ENCODE measurements at regions not wholly inside any gene's neighbourhood (a gene's known extent, or its start where the extent isn't known, plus 50 kb on each side); places are given as distances from the start of the nearest gene placed in this dataset.

- DNase-seq: no peak
Measured at GRCh38 chr12:107325075-107325608, 231.8 kb upstream of the CRY1 start.

DNA sequence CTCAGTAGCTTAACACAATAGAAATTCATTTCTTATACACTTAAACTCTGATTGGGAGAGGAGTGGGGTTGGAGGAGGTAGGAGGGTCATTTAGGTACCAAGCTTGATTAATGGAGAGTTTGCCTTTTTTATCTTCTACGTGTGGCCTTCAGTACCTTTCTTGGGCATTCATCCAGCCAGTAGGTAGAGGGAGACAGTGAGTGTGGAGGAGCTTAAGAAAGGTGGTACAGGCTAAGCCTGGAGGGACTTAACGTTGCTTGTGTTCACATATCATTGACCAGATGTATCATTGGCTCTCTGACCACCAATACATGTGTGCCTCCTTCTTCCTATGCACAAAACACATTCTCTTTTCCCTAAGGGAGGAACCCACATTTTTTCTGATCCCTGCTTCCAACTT, 232.9 kb upstream of the CRY1 start:
- DNase-seq: no peak

- DNase-seq: no peak
Measured at GRCh38 chr12:107327651-107328182, 234.4 kb upstream of the CRY1 start.

DNA sequence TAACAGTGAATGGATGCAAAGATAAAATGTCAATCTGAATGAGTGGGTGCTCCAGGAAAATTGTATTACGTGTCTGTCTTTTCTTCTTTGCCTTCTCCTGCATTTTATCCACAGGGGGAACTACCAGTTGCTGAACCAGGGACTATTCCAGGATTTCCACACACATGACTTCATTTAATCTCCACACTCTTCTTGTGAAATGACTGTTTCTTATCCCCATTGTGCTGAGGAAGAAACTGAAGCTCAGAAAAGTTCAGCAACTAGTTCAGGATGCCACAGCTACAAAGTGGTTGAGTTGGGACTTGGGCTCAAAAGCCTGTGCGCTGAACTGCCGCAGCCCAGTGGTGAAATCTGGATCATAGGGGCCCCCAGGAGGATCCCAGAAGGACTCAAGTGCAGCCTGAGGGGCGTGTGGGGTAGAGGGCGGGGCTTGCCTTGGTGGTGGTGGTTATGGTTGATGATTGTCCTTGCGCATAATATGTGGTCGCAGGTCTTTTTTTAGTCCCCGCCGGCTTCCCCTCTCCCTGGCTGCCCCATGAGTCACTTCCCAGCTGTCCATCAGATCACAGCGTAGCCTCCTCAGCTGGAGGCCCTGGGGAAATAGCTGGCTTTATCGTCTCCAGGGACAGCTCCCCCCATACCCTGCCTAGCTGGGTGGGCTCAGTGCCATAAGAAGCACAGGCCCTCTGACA, 235.2 kb upstream of the CRY1 start:
- DNase-seq: peak; percentile 16

DNA sequence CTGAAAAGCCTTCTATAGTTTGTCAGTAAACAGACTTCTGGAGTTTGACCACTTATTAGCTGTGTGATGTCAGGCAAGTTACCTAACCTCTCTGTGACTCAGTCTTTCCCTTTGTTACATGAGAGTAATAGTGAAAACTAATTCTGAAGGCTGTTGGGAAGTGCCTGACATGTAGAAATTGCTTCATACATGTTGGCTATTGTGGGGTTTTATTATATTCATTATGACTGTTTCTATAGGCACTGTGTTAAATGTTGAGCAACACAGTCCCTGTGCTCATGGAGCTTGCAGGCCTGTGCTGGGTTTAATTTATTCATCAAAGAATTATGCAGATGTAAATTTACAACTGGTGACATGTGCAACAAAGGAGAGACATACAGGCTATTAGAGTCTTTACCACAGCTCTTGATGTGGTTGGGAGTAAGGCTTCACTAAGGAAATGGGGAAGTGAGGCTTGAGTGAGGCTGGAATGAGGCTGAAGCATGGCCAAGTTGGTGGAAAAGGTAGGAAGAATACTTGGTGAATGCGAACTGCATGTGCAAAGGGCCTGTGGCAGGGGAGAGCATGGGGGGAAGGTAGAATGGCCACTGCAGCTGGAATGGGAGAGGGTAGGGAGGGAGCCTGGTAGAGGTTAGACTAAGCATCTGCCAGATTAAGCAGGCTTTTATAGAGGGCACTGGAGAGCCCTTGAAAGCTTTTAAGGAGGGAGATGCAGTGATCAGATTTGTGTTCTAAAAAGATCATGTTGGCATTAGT, 236.4 kb upstream of the CRY1 start:
- no peak for DNase-seq

- no peak for DNase-seq
Measured at GRCh38 chr12:107330831-107331431, 237.6 kb upstream of the CRY1 start.

GRCh38 chr12:107331471-107331870, 238.1 kb upstream of the CRY1 start:
- DNase-seq: no peak

DNA sequence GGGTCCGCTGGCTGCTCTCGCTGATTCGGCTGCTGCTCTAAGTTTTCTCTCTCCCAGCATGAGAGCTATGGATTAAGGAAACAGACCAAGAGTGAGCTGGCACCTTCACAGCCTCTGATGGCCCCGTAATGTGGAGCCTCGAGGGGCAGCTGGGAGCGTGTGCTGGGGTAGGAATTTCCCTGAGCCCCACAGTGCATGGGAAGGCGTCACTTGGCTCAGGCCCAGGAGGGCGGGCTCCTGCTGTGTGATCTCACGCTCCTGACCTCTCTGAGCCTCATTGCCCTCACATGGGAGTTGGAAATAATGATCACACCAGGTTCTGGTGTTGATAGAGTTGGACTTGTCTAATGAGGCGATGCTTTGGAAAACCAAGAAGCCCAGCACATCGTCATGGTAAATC, 238.6 kb upstream of the CRY1 start:
- DNase-seq: no peak

DNA sequence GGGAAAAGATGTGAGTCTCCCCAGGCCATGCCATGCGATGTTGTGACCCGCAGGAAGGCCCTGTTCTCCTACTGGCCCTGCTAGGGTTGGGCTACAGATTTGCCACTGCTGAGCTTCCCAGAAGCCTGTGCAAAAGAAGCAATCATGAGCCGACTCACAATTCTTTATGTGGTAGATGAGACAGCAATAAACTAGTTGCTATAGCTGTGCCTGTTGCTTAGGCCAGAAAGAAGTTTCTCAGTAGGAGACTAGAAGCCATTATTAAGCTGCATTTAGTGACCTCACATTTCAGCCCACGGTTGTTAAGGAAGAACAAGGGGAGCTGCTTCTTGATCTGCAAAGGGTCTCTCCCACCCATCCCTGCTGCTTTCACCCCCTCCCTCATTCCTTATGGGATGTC, 239.4 kb upstream of the CRY1 start:
- no peak for DNase-seq

- DNase-seq: no peak
Measured at GRCh38 chr12:107335802-107336570, 242.6 kb upstream of the CRY1 start.

- DNase-seq: no peak
Measured at GRCh38 chr12:107336695-107337094, 243.3 kb upstream of the CRY1 start.

GRCh38 chr12:107337346-107338095, 244.2 kb upstream of the CRY1 start:
- DNase-seq: no peak

- no peak for DNase-seq
Measured at GRCh38 chr12:107339487-107339886, 246.1 kb upstream of the CRY1 start.

DNA sequence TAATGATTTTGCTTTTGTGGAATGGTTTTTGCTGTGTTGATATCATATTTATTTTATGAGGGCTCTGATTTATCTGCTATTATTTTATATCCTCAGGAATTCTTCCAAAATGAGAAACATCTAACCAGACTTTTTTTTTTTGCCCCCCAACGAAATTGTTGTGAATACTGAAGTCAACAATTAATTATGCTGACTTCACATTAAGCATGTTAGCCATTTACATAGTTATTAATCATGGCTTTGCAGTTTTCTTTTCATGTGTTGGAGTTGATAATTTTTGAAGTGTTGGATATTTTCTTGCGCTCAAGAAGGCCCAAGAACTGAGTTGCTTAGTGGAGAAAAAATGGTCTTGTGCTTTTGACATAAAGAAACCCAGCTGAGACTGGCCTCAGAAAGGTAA, 246.6 kb upstream of the CRY1 start:
- no peak for DNase-seq

- DNase-seq: no peak
Measured at GRCh38 chr12:107340898-107341297, 247.5 kb upstream of the CRY1 start.

GRCh38 chr12:107344035-107344808, 250.9 kb upstream of the CRY1 start:
- no peak for DNase-seq

GRCh38 chr12:107347261-107347660, 253.9 kb upstream of the CRY1 start:
- DNase-seq: no peak

GRCh38 chr12:107349008-107349747, 255.8 kb upstream of the CRY1 start:
- DNase-seq: no peak

DNA sequence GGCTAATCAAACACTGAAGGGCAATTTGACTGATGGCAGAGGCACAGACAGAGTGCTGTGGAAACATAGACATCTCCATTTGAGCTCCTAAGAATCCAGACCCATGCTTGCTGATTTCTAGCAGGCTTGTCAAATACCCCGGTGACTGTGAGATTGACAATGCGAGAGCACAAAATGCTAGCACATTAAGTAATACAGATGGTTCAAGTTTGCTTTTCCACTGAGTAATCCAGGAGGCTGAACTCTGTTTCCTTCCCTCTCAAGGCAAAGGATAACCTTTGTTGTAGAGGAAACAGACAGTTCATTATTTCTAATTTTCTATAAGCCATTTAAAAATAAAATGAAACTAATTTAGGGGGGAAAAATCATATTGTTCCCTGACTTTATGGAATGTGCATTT, 256.5 kb upstream of the CRY1 start:
- DNase-seq: no peak

DNA sequence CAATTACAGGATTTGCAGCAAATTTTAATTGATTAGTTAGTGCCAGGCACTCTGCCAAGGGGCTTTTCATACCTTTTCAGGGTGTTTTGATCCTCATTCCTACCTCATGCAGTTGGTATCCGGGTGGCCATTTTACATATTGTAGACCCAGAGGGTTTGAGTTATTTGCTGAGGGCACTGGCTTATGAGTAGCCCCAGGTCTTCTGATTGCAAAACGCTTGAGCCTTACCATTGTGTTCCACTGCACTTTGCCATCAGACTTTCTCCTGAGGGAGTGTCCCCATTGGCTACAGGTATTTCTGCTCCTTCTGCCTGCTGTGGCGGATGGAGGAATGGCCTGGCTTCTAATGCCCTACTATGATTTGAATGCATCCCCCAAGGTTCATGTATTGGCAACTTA, 257.8 kb upstream of the CRY1 start:
- DNase-seq: no peak

- DNase-seq: no peak
Measured at GRCh38 chr12:107351713-107352112, 258.4 kb upstream of the CRY1 start.

Data from OCI-M1 (cell line).